Trophoblast cell (in vitro differentiated cells and primary cell): ENCODE measurements at regions not wholly inside any gene's neighbourhood (a gene's known extent, or its start where the extent isn't known, plus 50 kb on each side); places are given as distances from the start of the nearest gene placed in this dataset.

ENCODE experiments used
- DNase-seq, 2 donors: peaks; one replicate each; pipeline ENCODE4 v3.0.0-alpha.2; 2016
- H2AFZ ChIP-seq: 2 replicates; pipeline ENCODE4 v1.6.1; 2013; ENCODE audit warnings: low read length, moderate library complexity, mild to moderate bottlenecking; ENCODE audit not compliant: insufficient read depth, poor library complexity
- H2AK5ac ChIP-seq: 2 replicates; pipeline ENCODE4 v1.6.1; 2013; ENCODE audit warnings: mild to moderate bottlenecking, low read length
- H2BK120ac ChIP-seq: 2 replicates; pipeline ENCODE4 v1.6.1; 2013; ENCODE audit warnings: low read length, mild to moderate bottlenecking, moderate library complexity; ENCODE audit not compliant: insufficient read depth, poor library complexity
- H2BK12ac ChIP-seq: 2 replicates; pipeline ENCODE4 v1.6.1; 2013; ENCODE audit warnings: mild to moderate bottlenecking, low read length, moderate library complexity
- H2BK5ac ChIP-seq: 2 replicates; pipeline ENCODE4 v1.6.1; 2013; ENCODE audit warnings: low read length, low read depth, moderate library complexity, mild to moderate bottlenecking; ENCODE audit not compliant: poor library complexity
- H3K14ac ChIP-seq: 2 replicates; pipeline ENCODE4 v1.6.1; 2013; ENCODE audit warnings: mild to moderate bottlenecking, low read length
- H3K18ac ChIP-seq: 2 replicates; pipeline ENCODE4 v1.6.1; 2013; ENCODE audit warnings: mild to moderate bottlenecking, low read length
- H3K23ac ChIP-seq: 2 replicates; pipeline ENCODE4 v1.6.1; 2013; ENCODE audit warnings: low read length
- H3K27ac ChIP-seq: 2 replicates; pipeline ENCODE4 v1.5.1; 2013; ENCODE audit warnings: low read depth, mild to moderate bottlenecking, inconsistent platforms, low read length, moderate library complexity
- H3K27me3 ChIP-seq: 2 replicates; pipeline ENCODE4 v1.6.1; 2013; ENCODE audit warnings: inconsistent platforms, mild to moderate bottlenecking, low read length, moderate library complexity; ENCODE audit not compliant: insufficient read depth
- H3K36me3 ChIP-seq, 2 experiments: 1 replicate in 1 of 2; 2 replicates in 1 of 2; pipeline ENCODE4 v1.6.1; 2013; ENCODE audit warnings: low read length in 2 of 2, mild to moderate bottlenecking in 2 of 2, moderate library complexity in 1 of 2; ENCODE audit not compliant: insufficient read depth in 2 of 2, control insufficient read depth in 1 of 2
- H3K4ac ChIP-seq: 2 replicates; pipeline ENCODE4 v1.6.1; 2013; ENCODE audit warnings: low read depth, mild to moderate bottlenecking, low read length, moderate library complexity
- H3K4me1 ChIP-seq, 2 experiments: 1 replicate in 1 of 2; 2 replicates in 1 of 2; pipeline ENCODE4 v1.6.1; 2013; ENCODE audit warnings: low read length in 2 of 2, mild to moderate bottlenecking in 2 of 2, moderate library complexity in 1 of 2; ENCODE audit not compliant: insufficient read depth in 2 of 2, control insufficient read depth in 1 of 2
- H3K4me2 ChIP-seq: 2 replicates; pipeline ENCODE4 v1.6.1; 2013; ENCODE audit warnings: inconsistent platforms, mild to moderate bottlenecking, low read length, moderate library complexity
- H3K4me3 ChIP-seq: 2 replicates; pipeline ENCODE4 v1.5.1; 2013; ENCODE audit warnings: mild to moderate bottlenecking, low read depth, low read length, inconsistent platforms
- H3K79me1 ChIP-seq: one replicate; pipeline ENCODE4 v1.6.1; 2013; ENCODE audit warnings: low read length
- H3K79me2 ChIP-seq: 2 replicates; pipeline ENCODE4 v1.6.1; 2013; ENCODE audit warnings: low read length, mild to moderate bottlenecking; ENCODE audit not compliant: control insufficient read depth, insufficient read depth, poor library complexity
- H3K9ac ChIP-seq: 2 replicates; pipeline ENCODE4 v1.6.1; 2013; ENCODE audit warnings: mild to moderate bottlenecking, low read length
- H3K9me3 ChIP-seq: 2 replicates; pipeline ENCODE4 v1.6.1; 2013; ENCODE audit warnings: low read depth, mild to moderate bottlenecking, control low read depth, inconsistent platforms, low read length; ENCODE audit not compliant: insufficient read depth
- H4K12ac ChIP-seq: 2 replicates; pipeline ENCODE4 v1.6.1; 2013; ENCODE audit warnings: low read depth, mild to moderate bottlenecking, low read length, moderate library complexity
- H4K8ac ChIP-seq: 2 replicates; pipeline ENCODE4 v1.6.1; 2013; ENCODE audit warnings: low read depth, mild to moderate bottlenecking, low read length, moderate library complexity
- H4K91ac ChIP-seq: one replicate; pipeline ENCODE4 v1.6.1; 2013; ENCODE audit warnings: low read depth, mild to moderate bottlenecking, low read length, moderate library complexity
- WGBS: extraction: QIAGEN DNeasy Blood & Tissue Kit; methylation state at CpG from one replicate; pipeline ENCODE4 v1.1.7; 2013; ENCODE audit warnings: missing lambda C conversion rate; ENCODE audit not compliant: insufficient read length, insufficient coverage; ENCODE audit errors: extremely low coverage; 5-methylcytosine and 5-hydroxymethylcytosine counted together

DNA sequence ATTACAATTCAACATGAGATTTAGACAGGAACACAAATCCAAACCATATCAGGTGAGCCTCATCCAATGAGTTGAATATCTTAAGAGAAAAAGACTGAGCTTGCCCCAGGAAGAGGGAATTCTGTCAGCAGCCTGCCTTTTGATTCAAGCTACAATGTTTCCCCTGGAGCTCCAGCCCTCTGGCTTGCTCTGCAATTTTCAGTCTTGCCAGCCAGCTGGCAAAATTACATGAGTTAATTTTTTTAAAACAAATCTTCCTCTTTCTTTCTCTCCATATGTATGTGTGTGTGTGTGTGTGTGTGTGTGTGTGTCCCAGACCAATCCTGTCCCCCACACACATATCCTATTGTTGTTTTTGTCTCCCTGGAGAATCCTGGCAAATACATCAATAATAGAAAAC, 313.2 kb downstream of the CDH10 start:
- H3K79me1 ChIP-seq, result no peaks in the 10 kb centered on the region
- H3K4ac ChIP-seq, result no peak overlapping the region
- H4K8ac ChIP-seq, result no peak overlapping the region
- no peak overlapping the region for H2AK5ac ChIP-seq
- no peak overlapping the region for H2BK120ac ChIP-seq
- H4K12ac ChIP-seq, result no peak overlapping the region
- no peaks in the 10 kb centered on the region for H3K79me2 ChIP-seq
- no peak overlapping the region for H3K14ac ChIP-seq
- H3K9me3 ChIP-seq, result no peaks in the 10 kb centered on the region
- no peaks in the 10 kb centered on the region for H3K27me3 ChIP-seq
- no peak overlapping the region for H2AFZ ChIP-seq
- no peak overlapping the region for H3K23ac ChIP-seq
- no peak overlapping the region for H4K91ac ChIP-seq
- H2BK12ac ChIP-seq, result no peak overlapping the region
- no peak overlapping the region for H3K9ac ChIP-seq
- no peak for DNase-seq
- no peak overlapping the region for H3K27ac ChIP-seq
- no peak overlapping the region for H2BK5ac ChIP-seq
- H3K4me2 ChIP-seq, result no peak overlapping the region
- no peaks in the 10 kb centered on the region for H3K4me1 ChIP-seq
- no peak overlapping the region for H3K4me3 ChIP-seq
- H3K18ac ChIP-seq, result no peak overlapping the region
- no peaks in the 10 kb centered on the region for H3K36me3 ChIP-seq

DNA sequence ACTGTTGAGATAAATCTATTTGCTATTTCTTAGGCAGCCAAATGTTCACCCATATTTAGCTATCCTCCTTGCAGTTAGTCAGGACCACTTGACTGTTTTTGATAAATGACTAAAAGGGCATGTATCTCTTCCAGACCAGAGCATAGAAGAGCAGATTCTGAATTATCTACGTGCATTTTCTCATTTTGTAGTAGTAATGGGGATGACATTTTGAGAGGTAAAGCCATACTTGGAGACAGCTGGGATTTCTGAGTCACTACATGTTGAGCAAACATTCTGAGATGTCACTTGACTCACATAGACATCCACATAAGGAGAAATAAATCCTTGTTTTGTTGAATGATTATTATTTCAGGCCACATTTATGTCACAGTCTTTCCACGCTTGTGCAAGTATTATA, 297.6 kb downstream of the CDH10 start:
- Histone ChIP-seq H3K18ac (no peak overlapping the region), H3K14ac (no peak overlapping the region), H3K4me3 (no peak overlapping the region), H2BK12ac (no peak overlapping the region), H3K23ac (no peak overlapping the region), H3K9ac (no peak overlapping the region), H4K8ac (no peak overlapping the region), H2AK5ac (no peak overlapping the region), H3K79me2 (no peaks in the 10 kb centered on the region), H3K4me2 (no peak overlapping the region), H3K9me3 (no peaks in the 10 kb centered on the region), H2AFZ (no peak overlapping the region), H2BK120ac (no peak overlapping the region), H4K12ac (no peak overlapping the region), H3K4me1 (no peaks in the 10 kb centered on the region), H3K36me3 (peaks cover 0 to 4% of the 10 kb centered on the region in 2 experiments), H3K27ac (no peak overlapping the region), H3K4ac (no peak overlapping the region), H4K91ac (no peak overlapping the region), H2BK5ac (no peak overlapping the region), H3K79me1 (no peaks in the 10 kb centered on the region), H3K27me3 (no peaks in the 10 kb centered on the region)
- DNase-seq, result peak in 1 of 2 donors; percentile 16
- WGBS, result no CpG with 5 or more reads among the region's 2 CpGs

DNA sequence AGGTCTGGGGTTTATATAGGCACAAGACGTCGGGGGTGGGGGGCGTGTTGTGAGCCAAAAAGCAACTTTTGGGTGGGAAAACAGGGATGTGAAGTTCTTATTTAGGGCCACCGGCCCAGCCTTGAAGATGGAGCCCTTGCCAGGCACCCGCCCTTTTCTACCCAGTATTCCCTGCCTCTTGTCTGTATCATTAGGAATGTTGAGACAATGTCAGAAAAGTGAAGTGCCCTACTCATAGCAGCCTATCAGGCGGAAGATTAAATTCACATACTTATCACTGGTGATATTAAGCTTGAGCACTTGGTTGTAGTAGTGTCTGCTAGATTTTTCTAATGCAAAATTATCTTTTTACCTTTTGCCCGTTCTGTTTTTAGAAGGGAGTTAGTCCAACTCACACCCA, 293.5 kb downstream of the CDH10 start:
- no peak overlapping the region for H2AFZ ChIP-seq
- no peaks in the 10 kb centered on the region for H3K27me3 ChIP-seq
- H2BK5ac ChIP-seq, result no peak overlapping the region
- no peak overlapping the region for H3K23ac ChIP-seq
- H2BK12ac ChIP-seq, result no peak overlapping the region
- H3K4ac ChIP-seq, result no peak overlapping the region
- no peak overlapping the region for H3K18ac ChIP-seq
- H3K27ac ChIP-seq, result no peak overlapping the region
- peaks cover 2% of the 10 kb centered on the region for H3K79me1 ChIP-seq
- no peak for DNase-seq
- peaks cover 0 to 4% of the 10 kb centered on the region in 2 experiments for H3K36me3 ChIP-seq
- no peaks in the 10 kb centered on the region for H3K4me1 ChIP-seq
- H2BK120ac ChIP-seq, result no peak overlapping the region
- H3K4me3 ChIP-seq, result no peak overlapping the region
- no peaks in the 10 kb centered on the region for H3K9me3 ChIP-seq
- no peak overlapping the region for H3K14ac ChIP-seq
- no peak overlapping the region for H4K8ac ChIP-seq
- H2AK5ac ChIP-seq, result no peak overlapping the region
- no CpG with 5 or more reads among the region's 7 CpGs for WGBS
- H4K91ac ChIP-seq, result no peak overlapping the region
- H3K9ac ChIP-seq, result no peak overlapping the region
- H3K4me2 ChIP-seq, result no peak overlapping the region
- H3K79me2 ChIP-seq, result no peaks in the 10 kb centered on the region
- H4K12ac ChIP-seq, result no peak overlapping the region

DNA sequence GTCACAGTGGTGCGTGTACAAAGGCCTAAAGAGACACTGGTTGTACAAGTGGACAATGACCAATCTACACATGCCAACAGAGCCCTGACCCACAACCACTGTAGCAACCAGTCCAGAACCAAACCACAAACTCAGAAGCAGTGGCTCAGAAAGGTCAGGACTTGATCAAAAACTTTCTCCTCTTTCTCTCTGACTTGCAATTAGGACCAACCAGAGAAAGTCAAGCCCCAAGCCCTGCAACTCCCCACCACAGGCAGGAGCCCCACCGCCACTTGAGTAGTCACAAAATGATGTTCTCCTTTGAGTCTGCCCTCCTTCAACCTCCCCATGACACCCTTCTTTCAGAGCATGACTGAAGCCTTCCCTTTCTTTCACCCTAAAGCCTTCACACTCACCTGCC, 291.8 kb downstream of the CDH10 start:
- Histone ChIP-seq H3K4me2 (no peak overlapping the region), H3K4me3 (no peak overlapping the region), H3K79me1 (peaks cover 2% of the 10 kb centered on the region), H3K27me3 (no peaks in the 10 kb centered on the region), H3K18ac (no peak overlapping the region), H2BK120ac (no peak overlapping the region), H3K36me3 (peaks cover 0 to 4% of the 10 kb centered on the region in 2 experiments), H2BK5ac (no peak overlapping the region), H4K8ac (peak overlapping the region; percentile 23), H4K91ac (no peak overlapping the region), H4K12ac (no peak overlapping the region), H3K9me3 (no peaks in the 10 kb centered on the region), H2AFZ (no peak overlapping the region), H2AK5ac (no peak overlapping the region), H2BK12ac (peak overlapping the region; percentile 61), H3K14ac (no peak overlapping the region), H3K79me2 (no peaks in the 10 kb centered on the region), H3K4me1 (no peaks in the 10 kb centered on the region), H3K27ac (no peak overlapping the region), H3K9ac (no peak overlapping the region), H3K4ac (peak overlapping the region; percentile 55), H3K23ac (no peak overlapping the region)
- no peak for DNase-seq
- no CpG with 5 or more reads among the region's 2 CpGs for WGBS

DNA sequence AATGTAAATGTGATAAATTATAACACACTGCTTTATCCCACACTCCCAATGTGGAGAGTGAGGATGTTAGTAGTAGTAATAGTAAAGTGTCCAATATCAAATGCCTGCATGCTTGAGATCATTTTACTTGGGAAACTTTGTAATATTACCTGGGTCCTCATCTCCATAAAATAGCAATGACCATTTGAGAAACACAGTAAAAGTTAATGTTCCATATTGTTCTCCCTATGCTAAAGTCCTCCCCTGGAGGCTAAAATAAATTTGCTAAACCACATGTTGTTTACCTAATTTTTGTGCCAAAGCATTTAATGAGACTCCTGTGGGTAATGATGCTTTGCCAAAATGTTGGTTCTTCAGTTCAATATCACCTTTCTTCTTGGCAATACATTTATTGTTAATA, 291.2 kb downstream of the CDH10 start:
- Histone ChIP-seq H2BK12ac (no peak overlapping the region), H4K12ac (no peak overlapping the region), H2AFZ (no peak overlapping the region), H3K79me2 (no peaks in the 10 kb centered on the region), H2AK5ac (no peak overlapping the region), H3K36me3 (peaks cover 0 to 4% of the 10 kb centered on the region in 2 experiments), H2BK5ac (no peak overlapping the region), H3K79me1 (peaks cover 2% of the 10 kb centered on the region), H3K4me1 (no peaks in the 10 kb centered on the region), H3K4ac (no peak overlapping the region), H4K91ac (no peak overlapping the region), H4K8ac (no peak overlapping the region), H3K9ac (no peak overlapping the region), H2BK120ac (no peak overlapping the region), H3K27ac (no peak overlapping the region), H3K18ac (no peak overlapping the region), H3K23ac (no peak overlapping the region), H3K14ac (no peak overlapping the region), H3K27me3 (no peaks in the 10 kb centered on the region), H3K4me2 (no peak overlapping the region), H3K9me3 (no peaks in the 10 kb centered on the region), H3K4me3 (no peak overlapping the region)
- no peak for DNase-seq
